ENCODE measurements at regions not wholly inside any gene's neighbourhood (a gene's known extent, or its start where the extent isn't known, plus 50 kb on each side); places are given as distances from the start of the nearest gene placed in this dataset.

DNA sequence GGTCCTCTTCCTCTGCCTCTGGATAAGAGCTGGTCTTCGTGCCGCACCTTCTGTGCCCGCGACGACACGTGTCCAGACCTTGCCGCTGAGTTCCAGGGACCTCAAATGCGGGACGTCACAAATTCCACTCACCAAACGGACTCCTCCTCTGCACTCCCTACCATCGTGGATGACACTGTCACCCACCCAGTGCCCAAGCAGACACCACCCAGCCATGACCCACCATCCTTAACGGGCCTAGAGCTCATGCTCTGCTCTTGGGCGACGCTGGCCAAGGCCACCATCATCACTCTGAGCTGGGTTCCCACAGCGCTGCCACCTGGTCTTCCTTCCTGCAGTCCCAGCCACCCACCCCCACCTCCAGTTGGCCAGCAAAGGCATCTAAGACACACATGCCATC, 96.4 kb upstream of the RPL38 start:
- H3K4me1 ChIP-seq (ENCODE audit: insufficient read depth, low read length), result peaks cover 7% of the 10 kb centered on the region; the same call in 1 of the 2 replicates
- no peaks in the 10 kb centered on the region for H3K9me3 ChIP-seq (ENCODE audit: low read length)
- peaks cover 2 to 69% of the 10 kb centered on the region in 2 experiments; a peak in 3 of 5 replicates for H3K27me3 ChIP-seq (ENCODE audit: control insufficient read depth in 1 of 2, insufficient read depth in 2 of 2, low read length in 2 of 2)
- H3K36me3 ChIP-seq (replicated peaks in 1 of 2; ENCODE audit: control insufficient read depth in 1 of 2, insufficient read depth in 2 of 2, low read length in 2 of 2), result no peaks in the 10 kb centered on the region
- WGBS (ENCODE audit: low lambda C conversion rate), result 40% methylated on average over 14 of the region's 15 CpGs
- CTCF ChIA-PET (ENCODE audit: low intra/inter-chr PET ratio, low total read pairs), result no interaction called here
- H3K27ac ChIP-seq (ENCODE audit: extremely low read length, insufficient read depth, low read length), result no peak overlapping the region
- POLR2A ChIA-PET, result no interaction called here
- H4K20me1 ChIP-seq (ENCODE audit: insufficient read depth, low read length), result no peaks in the 10 kb centered on the region
- no peak for DNase-seq (ENCODE audit: low spot score)
- H3K79me2 ChIP-seq (ENCODE audit: insufficient read depth, low read length), result no peaks in the 10 kb centered on the region
- BruUV-seq (replicated peaks), result no TSS peak
- TF ChIP-seq SCMH1 (CRISPR knock-in tag; IDR thresholded peaks at IDR 0.05; ENCODE audit: borderline replicate concordance) (no peak), ZFY (CRISPR knock-in tag; IDR thresholded peaks at IDR 0.05) (no peak), CREB1 (IDR thresholded peaks at IDR 0.05) (peak; percentile 28; the same call in 1 of the 2 replicates), CREB1 (CRISPR knock-in tag; IDR thresholded peaks at IDR 0.05) (no peak), ARID2 (CRISPR knock-in tag; IDR thresholded peaks at IDR 0.05; ENCODE audit: borderline replicate concordance) (no peak), ZNF709 (CRISPR knock-in tag; IDR thresholded peaks at IDR 0.05) (no peak)
- no peak overlapping the region for H3K4me3 ChIP-seq (replicated peaks in 1 of 3; ENCODE audit: insufficient read depth in 1 of 3, low read depth in 2 of 3, low read length in 3 of 3)
- no peak overlapping the region for H3K9ac ChIP-seq (ENCODE audit: insufficient read depth, low read depth, low read length)
- intact Hi-C loops (cut with micrococcal nuclease; ENCODE audit: unreplicated experiment), result no loop called here
- H2AFZ ChIP-seq (ENCODE audit: low read length), result no peak overlapping the region
- no peak for FAIRE-seq
- H3K4me2 ChIP-seq (ENCODE audit: low read depth, low read length), result no peak overlapping the region
- in situ Hi-C loops (cut with HindIII; ENCODE audit: extremely low pct_ligation_motif_present, low pct_unique_long_range_greater_than_20kb), result no loop called here
- ATAC-seq, result no peak

DNA sequence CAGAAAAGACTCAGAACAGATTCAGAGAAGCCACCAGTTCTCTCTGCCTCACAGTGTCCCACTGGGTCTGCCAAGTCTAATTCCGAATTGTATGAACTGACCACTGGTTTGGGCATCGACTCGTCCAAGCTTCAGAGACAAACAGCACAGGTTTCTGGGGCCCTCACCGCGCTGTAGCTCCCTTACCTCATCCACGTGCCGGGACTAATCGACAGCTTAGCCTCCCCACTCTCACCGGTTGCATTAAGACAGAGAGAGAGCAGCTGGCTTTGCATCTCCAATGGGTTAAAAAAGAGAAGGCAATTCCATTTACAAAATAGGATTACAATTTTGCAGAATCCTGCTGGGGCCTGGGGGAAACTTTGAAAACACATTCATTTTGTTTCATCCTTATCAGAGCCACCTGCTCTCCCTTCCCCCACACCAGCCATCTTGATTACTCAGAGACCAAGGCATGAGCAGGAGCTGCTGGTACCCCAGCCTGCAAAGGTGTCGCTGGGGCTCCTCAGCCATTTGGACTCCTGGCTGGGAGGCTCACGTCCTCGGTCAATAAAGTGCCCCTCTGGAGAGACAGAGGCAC, 95.3 kb upstream of the RPL38 start:
- no peak overlapping the region for H3K4me2 ChIP-seq (ENCODE audit: low read depth, low read length)
- CTCF ChIA-PET (ENCODE audit: low intra/inter-chr PET ratio, low total read pairs), result no interaction called here
- ATAC-seq (no peak), FAIRE-seq (no peak), DNase-seq (ENCODE audit: low spot score) (no peak)
- no peaks in the 10 kb centered on the region for H4K20me1 ChIP-seq (ENCODE audit: insufficient read depth, low read length)
- in situ Hi-C loops (cut with HindIII; ENCODE audit: extremely low pct_ligation_motif_present, low pct_unique_long_range_greater_than_20kb) (no loop called here), intact Hi-C loops (cut with micrococcal nuclease; ENCODE audit: unreplicated experiment) (no loop called here)
- peaks cover 7% of the 10 kb centered on the region; the same call in 1 of the 2 replicates for H3K4me1 ChIP-seq (ENCODE audit: insufficient read depth, low read length)
- no peak overlapping the region for H3K4me3 ChIP-seq (replicated peaks in 1 of 3; ENCODE audit: insufficient read depth in 1 of 3, low read depth in 2 of 3, low read length in 3 of 3)
- POLR2A ChIA-PET, result no interaction called here
- H2AFZ ChIP-seq (ENCODE audit: low read length), result no peak overlapping the region
- 10% methylated on average over 12 of the region's 12 CpGs for WGBS (ENCODE audit: low lambda C conversion rate)
- no peaks in the 10 kb centered on the region for H3K79me2 ChIP-seq (ENCODE audit: insufficient read depth, low read length)
- H3K9me3 ChIP-seq (ENCODE audit: low read length), result no peaks in the 10 kb centered on the region
- H3K9ac ChIP-seq (ENCODE audit: insufficient read depth, low read depth, low read length), result no peak overlapping the region
- H3K27me3 ChIP-seq (ENCODE audit: control insufficient read depth in 1 of 2, insufficient read depth in 2 of 2, low read length in 2 of 2), result peaks cover 0 to 64% of the 10 kb centered on the region in 2 experiments; a peak in 3 of 5 replicates
- no TSS peak for BruUV-seq (replicated peaks)
- no peak overlapping the region for H3K27ac ChIP-seq (ENCODE audit: extremely low read length, insufficient read depth, low read length)
- H3K36me3 ChIP-seq (replicated peaks in 1 of 2; ENCODE audit: control insufficient read depth in 1 of 2, insufficient read depth in 2 of 2, low read length in 2 of 2), result no peaks in the 10 kb centered on the region
- TF ChIP-seq SAP130 (CRISPR knock-in tag; IDR thresholded peaks at IDR 0.05; ENCODE audit: low read depth), result no peak
- TF ChIP-seq MED1 (CRISPR knock-in tag; IDR thresholded peaks at IDR 0.05), result no peak
- TF ChIP-seq ZNF691 (CRISPR knock-in tag; IDR thresholded peaks at IDR 0.05; ENCODE audit: borderline replicate concordance, low read depth), result no peak
- no peak for TF ChIP-seq ZFP91 (CRISPR knock-in tag; IDR thresholded peaks at IDR 0.05; ENCODE audit: borderline replicate concordance)
- no peak for TF ChIP-seq ZNF782 (CRISPR knock-in tag; IDR thresholded peaks at IDR 0.05; ENCODE audit: borderline replicate concordance)
- no peak for TF ChIP-seq ISL2 (CRISPR knock-in tag; IDR thresholded peaks at IDR 0.05)
- no peak for TF ChIP-seq NCOA5 (CRISPR knock-in tag; IDR thresholded peaks at IDR 0.05)
- no peak for TF ChIP-seq ZNF761 (CRISPR knock-in tag; conservative IDR thresholded peaks at IDR 0.05)
- TF ChIP-seq MAFG (CRISPR knock-in tag; IDR thresholded peaks at IDR 0.05), result no peak
- no peak for TF ChIP-seq ZFP82 (CRISPR knock-in tag; IDR thresholded peaks at IDR 0.05; ENCODE audit: borderline replicate concordance)

All from HepG2 (cell line).